ENCODE measurements at regions not wholly inside any gene's neighbourhood (a gene's known extent, or its start where the extent isn't known, plus 50 kb on each side); places are given as distances from the start of the nearest gene placed in this dataset.

DNA sequence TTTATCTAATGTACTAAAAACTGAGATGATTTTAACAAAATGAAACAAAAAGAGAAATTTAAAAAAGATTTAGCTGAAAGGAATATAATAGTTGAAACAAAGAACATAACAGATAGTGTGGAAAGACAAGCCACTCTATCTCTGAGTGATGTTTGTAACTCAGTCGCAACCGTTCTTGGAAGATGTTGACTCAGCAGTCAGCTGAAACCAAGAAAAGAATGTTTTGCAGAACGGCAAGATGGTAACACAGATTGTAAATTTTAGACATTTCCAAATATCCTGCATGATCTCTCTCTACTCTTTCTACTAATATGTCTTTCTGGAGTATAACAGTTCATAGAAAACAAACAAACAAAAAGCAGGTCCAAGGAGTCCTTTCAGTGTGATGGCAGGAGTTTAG lies 746.1 kb upstream of the CDH6 start:
- Histone ChIP-seq H3K9ac (ENCODE audit: insufficient read depth, low read length) (no peak overlapping the region), H3K4me2 (ENCODE audit: extremely low read depth, insufficient read depth, low read length) (no peak overlapping the region), H3K4me3 (replicated peaks in 1 of 4; ENCODE audit: control extremely low read depth in 1 of 4, insufficient read depth in 1 of 4, low read depth in 3 of 4, low read length in 4 of 4) (no peak overlapping the region), H4K20me1 (ENCODE audit: control insufficient read depth, extremely low read depth, insufficient read depth, low read length) (no peaks in the 10 kb centered on the region), H3K4me1 (ENCODE audit: control insufficient read depth, extremely low read depth, insufficient read depth, low read length) (no peaks in the 10 kb centered on the region), H3K36me3 (ENCODE audit: control insufficient read depth, insufficient read depth, low read length) (no peaks in the 10 kb centered on the region), H3K79me2 (ENCODE audit: control insufficient read depth, insufficient read depth, low read length) (no peaks in the 10 kb centered on the region), H3K9me3 (ENCODE audit: control insufficient read depth, insufficient read depth, low read depth, low read length) (no peaks in the 10 kb centered on the region), H2AFZ (ENCODE audit: low read length) (no peak overlapping the region), H3K27ac (ENCODE audit: insufficient read depth, low read length) (no peak overlapping the region), H3K27me3 (ENCODE audit: control insufficient read depth, insufficient read depth, low read length) (no peaks in the 10 kb centered on the region)
- no peak for TF ChIP-seq EZH2 (IDR thresholded peaks at IDR 0.05; ENCODE audit: low read length, missing control alignments)
- DNase-seq (ENCODE audit: low read depth in 2 of 2) = no peak

DNA sequence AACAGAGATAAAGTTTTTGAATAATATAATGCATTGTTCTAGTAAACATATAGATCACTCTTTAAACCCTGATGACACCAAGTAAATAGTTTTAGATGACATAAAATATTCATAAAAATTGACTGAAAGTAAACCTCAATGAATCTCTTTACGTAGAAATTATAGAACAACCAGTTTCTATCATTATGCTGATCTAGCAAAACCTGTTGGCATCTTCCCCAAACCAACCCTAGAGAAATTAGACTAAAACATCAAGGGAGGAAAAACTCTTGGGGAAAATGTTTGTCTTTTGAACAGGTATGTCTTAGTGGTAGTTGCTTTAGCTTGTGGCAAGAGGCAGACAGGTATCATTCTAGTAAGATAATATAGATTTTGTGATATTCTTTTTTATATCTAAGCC lies 747.0 kb upstream of the CDH6 start:
- H3K9ac ChIP-seq (ENCODE audit: insufficient read depth, low read length) = no peak overlapping the region
- no peak for TF ChIP-seq EZH2 (IDR thresholded peaks at IDR 0.05; ENCODE audit: low read length, missing control alignments)
- TF ChIP-seq, protein P1, sequence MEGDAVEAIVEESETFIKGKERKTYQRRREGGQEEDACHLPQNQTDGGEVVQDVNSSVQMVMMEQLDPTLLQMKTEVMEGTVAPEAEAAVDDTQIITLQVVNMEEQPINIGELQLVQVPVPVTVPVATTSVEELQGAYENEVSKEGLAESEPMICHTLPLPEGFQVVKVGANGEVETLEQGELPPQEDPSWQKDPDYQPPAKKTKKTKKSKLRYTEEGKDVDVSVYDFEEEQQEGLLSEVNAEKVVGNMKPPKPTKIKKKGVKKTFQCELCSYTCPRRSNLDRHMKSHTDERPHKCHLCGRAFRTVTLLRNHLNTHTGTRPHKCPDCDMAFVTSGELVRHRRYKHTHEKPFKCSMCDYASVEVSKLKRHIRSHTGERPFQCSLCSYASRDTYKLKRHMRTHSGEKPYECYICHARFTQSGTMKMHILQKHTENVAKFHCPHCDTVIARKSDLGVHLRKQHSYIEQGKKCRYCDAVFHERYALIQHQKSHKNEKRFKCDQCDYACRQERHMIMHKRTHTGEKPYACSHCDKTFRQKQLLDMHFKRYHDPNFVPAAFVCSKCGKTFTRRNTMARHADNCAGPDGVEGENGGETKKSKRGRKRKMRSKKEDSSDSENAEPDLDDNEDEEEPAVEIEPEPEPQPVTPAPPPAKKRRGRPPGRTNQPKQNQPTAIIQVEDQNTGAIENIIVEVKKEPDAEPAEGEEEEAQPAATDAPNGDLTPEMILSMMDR (conservative IDR thresholded peaks at IDR 0.05 in 1 of 2, IDR thresholded peaks at IDR 0.05 in 1 of 2; ENCODE audit: low read depth in 1 of 2, low read length in 2 of 2) = no peak
- no peak overlapping the region for H3K4me2 ChIP-seq (ENCODE audit: extremely low read depth, insufficient read depth, low read length)
- no peaks in the 10 kb centered on the region for H3K27me3 ChIP-seq (ENCODE audit: control insufficient read depth, insufficient read depth, low read length)
- H4K20me1 ChIP-seq (ENCODE audit: control insufficient read depth, extremely low read depth, insufficient read depth, low read length) = no peaks in the 10 kb centered on the region
- no peak overlapping the region for H3K4me3 ChIP-seq (replicated peaks in 1 of 4; ENCODE audit: control extremely low read depth in 1 of 4, insufficient read depth in 1 of 4, low read depth in 3 of 4, low read length in 4 of 4)
- no peaks in the 10 kb centered on the region for H3K36me3 ChIP-seq (ENCODE audit: control insufficient read depth, insufficient read depth, low read length)
- no peaks in the 10 kb centered on the region for H3K9me3 ChIP-seq (ENCODE audit: control insufficient read depth, insufficient read depth, low read depth, low read length)
- no peak for DNase-seq (ENCODE audit: low read depth in 2 of 2)
- H3K27ac ChIP-seq (ENCODE audit: insufficient read depth, low read length) = no peak overlapping the region
- H3K79me2 ChIP-seq (ENCODE audit: control insufficient read depth, insufficient read depth, low read length) = no peaks in the 10 kb centered on the region
- no peak overlapping the region for H2AFZ ChIP-seq (ENCODE audit: low read length)
- no peaks in the 10 kb centered on the region for H3K4me1 ChIP-seq (ENCODE audit: control insufficient read depth, extremely low read depth, insufficient read depth, low read length)

DNA sequence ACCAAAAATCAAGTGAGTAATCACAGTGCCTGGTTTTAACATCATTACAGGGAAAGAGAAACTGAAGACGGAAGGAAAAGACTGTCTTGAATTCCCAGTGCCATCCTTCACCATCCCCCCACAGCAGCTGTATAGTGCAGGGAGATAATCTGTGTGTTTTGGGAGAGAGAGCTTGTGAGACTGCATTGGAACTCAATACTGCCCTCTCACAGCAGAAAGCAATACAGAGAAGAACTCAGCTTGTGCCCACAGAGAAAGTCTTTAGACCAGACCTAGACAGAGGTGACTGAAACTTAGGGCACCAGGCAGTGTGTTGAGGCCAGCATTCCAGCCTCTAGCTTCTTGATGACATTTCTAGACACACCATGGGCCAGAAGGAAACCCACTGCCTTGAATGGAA lies 754.7 kb upstream of the CDH6 start:
- H3K4me2 ChIP-seq (ENCODE audit: extremely low read depth, insufficient read depth, low read length) = no peak overlapping the region
- H3K27ac ChIP-seq (ENCODE audit: insufficient read depth, low read length) = no peak overlapping the region
- TF ChIP-seq EZH2 (IDR thresholded peaks at IDR 0.05; ENCODE audit: low read length, missing control alignments) = no peak
- TF ChIP-seq, protein P1 (conservative IDR thresholded peaks at IDR 0.05 in 1 of 2, IDR thresholded peaks at IDR 0.05 in 1 of 2; ENCODE audit: low read depth in 1 of 2, low read length in 2 of 2) = no peak
- no peaks in the 10 kb centered on the region for H4K20me1 ChIP-seq (ENCODE audit: control insufficient read depth, extremely low read depth, insufficient read depth, low read length)
- H3K4me3 ChIP-seq (replicated peaks in 1 of 4; ENCODE audit: control extremely low read depth in 1 of 4, insufficient read depth in 1 of 4, low read depth in 3 of 4, low read length in 4 of 4) = no peak overlapping the region
- no peaks in the 10 kb centered on the region for H3K9me3 ChIP-seq (ENCODE audit: control insufficient read depth, insufficient read depth, low read depth, low read length)
- H3K79me2 ChIP-seq (ENCODE audit: control insufficient read depth, insufficient read depth, low read length) = no peaks in the 10 kb centered on the region
- no peak for DNase-seq (ENCODE audit: low read depth in 2 of 2)
- H3K27me3 ChIP-seq (ENCODE audit: control insufficient read depth, insufficient read depth, low read length) = no peaks in the 10 kb centered on the region
- no peaks in the 10 kb centered on the region for H3K4me1 ChIP-seq (ENCODE audit: control insufficient read depth, extremely low read depth, insufficient read depth, low read length)
- H3K36me3 ChIP-seq (ENCODE audit: control insufficient read depth, insufficient read depth, low read length) = no peaks in the 10 kb centered on the region
- no peak overlapping the region for H2AFZ ChIP-seq (ENCODE audit: low read length)
- no peak overlapping the region for H3K9ac ChIP-seq (ENCODE audit: insufficient read depth, low read length)

All from fibroblast of lung (primary cell).